ENCODE measurements at regions not wholly inside any gene's neighbourhood (a gene's known extent, or its start where the extent isn't known, plus 50 kb on each side); places are given as distances from the start of the nearest gene placed in this dataset.
"Not testable (repeated sequence)": the region's sequence is repeated elsewhere in the genome, so short reads cannot be mapped to it uniquely, and the experiment has no call there.

- FAIRE-seq: no peak
Observed at GRCh38 chr3:106413683-106414082, 544.9 kb upstream of the CBLB start.

GRCh38 chr3:106420628-106421027 lies 551.8 kb upstream of the CBLB start:
- no peak for FAIRE-seq

DNA sequence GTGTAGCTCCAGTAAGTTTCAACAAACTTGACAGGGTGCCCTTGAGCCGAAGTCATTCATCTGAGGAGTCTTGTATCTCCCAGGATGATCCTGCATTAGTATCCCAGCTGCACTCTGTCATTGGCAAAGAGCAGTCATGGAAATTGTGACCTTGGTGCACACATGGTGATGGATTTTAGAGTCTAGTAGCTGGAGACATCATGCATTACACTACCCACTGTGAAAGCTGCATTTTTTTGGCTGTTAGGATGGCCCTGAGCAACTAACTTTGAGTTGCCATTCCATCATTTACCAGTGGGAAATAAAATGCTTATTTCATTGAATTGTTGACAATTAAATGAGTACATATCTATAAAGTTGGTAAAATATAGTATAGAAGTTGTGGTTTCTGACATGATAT lies 552.6 kb upstream of the CBLB start:
- FAIRE-seq: no peak

- FAIRE-seq: no peak
Observed at GRCh38 chr3:106421909-106422308, 553.1 kb upstream of the CBLB start.

DNA sequence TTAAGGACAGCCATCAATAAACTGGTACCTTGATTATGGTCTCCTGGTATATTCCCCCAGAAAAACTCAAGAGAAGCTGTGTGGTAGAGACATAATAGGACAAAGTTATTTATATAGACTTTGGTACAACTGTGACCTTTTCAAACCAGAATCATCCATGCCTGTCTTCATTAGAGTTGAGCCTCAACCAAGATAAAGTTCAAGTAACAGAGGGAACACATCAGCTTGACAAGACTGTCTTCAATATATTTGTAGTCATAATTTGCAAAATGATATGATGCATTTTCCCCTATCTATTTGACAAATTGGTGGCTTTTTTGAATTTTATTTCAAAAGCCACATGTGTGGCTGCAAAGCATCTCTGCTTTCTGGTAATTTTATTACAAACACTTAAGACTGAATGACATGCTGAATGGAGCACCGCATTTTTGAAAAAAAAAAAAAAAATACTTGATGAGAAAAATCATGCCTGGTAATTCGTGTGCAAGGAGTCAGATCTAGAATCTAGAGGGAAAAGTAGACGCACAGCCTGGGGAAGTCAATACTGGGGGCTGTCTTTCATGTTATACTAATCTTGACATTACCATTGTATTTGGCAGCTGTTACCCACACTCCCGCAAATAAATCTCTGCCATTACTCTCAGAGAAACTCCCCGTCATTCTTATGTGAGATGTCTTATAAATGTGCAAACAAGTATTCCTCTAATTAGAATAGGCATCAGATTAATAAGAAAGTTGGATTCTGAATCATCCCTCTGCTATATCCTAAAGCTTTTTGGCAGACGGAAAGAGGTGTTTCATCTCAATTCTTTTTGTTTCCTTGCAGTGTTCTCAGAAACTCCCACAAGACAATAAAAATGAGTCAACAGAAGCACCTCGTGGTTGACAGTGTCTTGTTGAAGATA lies 554.8 kb upstream of the CBLB start:
- no peak for FAIRE-seq

GRCh38 chr3:106425026-106425425 lies 556.2 kb upstream of the CBLB start:
- peak; percentile 72 for FAIRE-seq

DNA sequence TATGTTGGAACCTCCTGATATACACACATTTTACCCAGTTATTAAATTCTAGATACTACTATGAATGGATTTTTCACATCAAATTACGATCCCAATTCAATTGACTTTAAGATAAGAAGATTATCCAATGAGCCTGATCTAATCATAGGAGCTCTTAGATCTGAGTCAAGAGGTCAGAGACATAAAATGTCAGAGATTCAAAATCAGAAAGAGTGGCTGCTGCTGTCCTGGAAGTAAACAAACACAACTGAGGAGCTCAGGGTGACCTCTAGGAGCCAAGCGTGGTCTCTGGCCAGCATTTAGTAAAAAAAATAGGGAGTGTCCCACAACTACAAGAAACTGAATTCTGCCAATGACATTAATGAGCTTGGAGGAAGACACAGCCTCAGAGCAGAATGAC lies 557.1 kb upstream of the CBLB start:
- no peak for FAIRE-seq

- FAIRE-seq: no peak
Observed at GRCh38 chr3:106428565-106428994, 559.8 kb upstream of the CBLB start.

DNA sequence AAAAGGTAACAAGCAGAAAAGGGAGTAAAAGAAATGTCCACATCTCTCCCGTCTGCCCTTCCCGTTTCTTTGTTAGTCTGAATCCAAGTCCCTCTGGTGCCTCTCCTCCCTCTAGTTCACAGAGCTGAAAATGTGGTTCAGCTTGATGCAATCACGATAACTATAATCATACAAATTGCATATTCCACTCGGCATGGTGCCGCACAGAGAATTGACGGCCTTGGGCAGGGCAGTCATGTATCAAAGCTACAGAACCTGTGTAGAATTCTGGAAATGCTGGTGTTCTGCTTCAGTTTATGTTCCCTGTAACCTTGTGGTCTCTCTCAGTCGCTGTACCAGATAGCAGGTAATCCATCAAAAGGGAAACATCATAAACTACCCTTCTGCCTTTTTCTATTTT lies 562.9 kb upstream of the CBLB start:
- no peak for FAIRE-seq

- FAIRE-seq: no peak
Observed at GRCh38 chr3:106435899-106436453, 567.2 kb upstream of the CBLB start.

DNA sequence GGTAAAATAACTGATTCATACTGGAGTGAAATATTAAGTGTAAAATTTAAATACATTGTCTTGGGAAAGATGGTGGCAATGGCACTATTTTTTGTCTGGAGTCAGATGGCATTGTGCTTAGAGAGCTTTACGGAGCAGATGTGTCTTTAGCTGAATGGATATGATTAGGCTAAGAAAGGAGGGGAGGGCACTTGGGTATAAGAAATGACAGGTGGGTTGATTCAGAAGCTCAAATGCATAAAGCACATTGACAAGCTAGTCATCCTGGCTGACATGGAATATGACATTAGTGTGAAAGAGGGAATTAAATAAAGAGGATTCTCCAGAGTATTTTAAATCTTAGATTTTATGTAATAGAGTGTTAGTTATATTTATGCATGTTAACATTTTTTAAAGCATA lies 570.1 kb upstream of the CBLB start:
- FAIRE-seq: no peak

DNA sequence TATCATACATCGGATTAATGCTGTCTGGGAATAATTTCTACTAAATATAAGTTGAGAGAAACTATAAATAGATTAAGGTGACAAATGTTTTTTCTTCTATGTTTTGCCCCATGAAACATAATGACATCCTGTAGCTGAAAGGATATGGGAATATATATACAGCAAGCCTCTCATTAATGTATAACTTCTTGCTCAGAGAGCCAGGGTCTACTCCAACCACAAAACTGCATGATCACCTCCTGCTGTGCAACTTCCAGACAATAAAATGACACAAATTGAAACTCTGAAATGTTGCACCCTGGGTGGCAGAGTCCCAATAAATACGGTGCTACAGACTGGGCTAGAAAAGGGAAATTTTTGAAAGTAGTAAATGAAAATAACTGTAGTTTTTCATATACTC lies 571.9 kb upstream of the CBLB start:
- FAIRE-seq: no peak

DNA sequence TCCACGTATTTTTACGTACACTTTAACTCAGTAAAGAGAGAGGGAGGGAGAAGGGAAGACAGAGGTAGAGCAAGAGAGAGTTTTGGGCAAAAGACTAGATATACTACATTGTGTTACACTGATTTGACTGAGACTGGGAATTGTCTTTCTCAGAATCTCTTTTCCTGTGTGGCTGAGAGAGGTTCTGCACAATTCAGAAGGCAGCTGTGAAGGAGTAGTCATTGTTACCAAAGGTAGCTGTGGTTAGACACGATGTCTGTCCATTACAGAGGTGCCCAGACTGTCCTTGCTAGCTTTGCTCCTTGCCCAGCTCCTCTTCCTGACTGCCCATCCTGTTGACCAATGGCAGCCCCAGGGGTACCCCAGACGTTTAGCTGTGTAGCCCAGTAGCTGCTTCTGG lies 577.5 kb upstream of the CBLB start:
- no peak for FAIRE-seq

GRCh38 chr3:106447723-106448301 lies 579.0 kb upstream of the CBLB start:
- peak; percentile 90 for FAIRE-seq

GRCh38 chr3:106448372-106448966 lies 579.7 kb upstream of the CBLB start:
- FAIRE-seq: not testable (repeated sequence)

DNA sequence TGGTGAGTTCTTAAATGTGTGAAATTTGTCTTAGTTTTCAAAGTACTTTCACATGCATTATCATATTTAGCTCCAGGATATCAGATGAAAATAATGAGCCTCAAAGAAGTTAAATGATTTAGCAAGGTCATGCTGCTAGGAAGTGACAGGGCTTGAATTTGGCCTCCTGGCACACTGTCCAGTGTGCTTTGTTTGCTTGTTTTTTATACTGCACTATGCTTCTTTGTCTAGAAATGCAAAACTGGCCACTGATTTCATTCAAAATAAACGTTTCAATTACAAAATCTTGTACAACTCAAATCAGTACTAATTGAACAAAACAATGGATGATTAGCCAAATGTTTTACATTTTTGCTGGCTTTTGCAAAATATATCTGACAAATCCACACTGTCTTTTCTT lies 583.3 kb upstream of the CBLB start:
- no peak for FAIRE-seq

DNA sequence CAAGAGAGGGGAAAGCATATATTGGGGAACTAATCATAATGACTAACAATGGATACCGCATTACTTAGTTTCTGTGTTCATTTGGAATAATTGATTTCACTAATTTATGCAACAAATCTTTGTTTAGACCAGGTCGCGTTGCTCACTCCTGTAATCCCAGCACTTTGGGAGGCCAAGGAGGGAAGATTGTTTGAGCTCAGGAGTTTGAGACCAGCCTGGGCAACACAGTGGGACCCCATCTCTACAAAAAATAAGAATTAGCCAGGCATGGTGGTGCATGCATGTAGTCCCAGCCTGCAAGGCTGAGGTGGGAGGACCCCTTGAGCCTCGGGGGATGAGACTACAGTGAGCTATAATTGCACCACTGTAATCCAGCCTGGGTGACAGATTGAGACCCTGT lies 585.7 kb upstream of the CBLB start:
- FAIRE-seq: no peak

- no peak for FAIRE-seq
Observed at GRCh38 chr3:106457281-106458180, 588.7 kb upstream of the CBLB start.

- no peak for FAIRE-seq
Observed at GRCh38 chr3:106458952-106459351, 590.1 kb upstream of the CBLB start.

DNA sequence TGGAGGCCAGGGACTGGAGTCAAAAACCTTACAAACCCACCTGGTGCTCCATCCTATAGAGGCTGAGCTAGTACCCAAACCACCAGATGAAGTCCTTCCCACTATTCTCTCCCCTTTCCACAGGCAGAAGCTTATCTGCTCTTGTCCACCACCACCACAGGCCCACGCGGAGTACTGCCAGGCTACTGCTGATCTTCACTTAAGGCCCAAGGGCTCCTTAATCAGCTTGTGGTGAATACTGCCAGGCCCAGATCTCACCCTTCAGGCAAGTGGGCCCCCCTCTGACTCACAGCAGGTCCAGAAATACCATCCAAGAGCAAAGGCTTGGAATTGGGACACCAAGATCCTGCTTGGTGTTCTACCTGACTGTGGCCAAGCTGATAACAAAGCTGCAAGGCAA lies 598.1 kb upstream of the CBLB start:
- FAIRE-seq: no peak

GRCh38 chr3:106473576-106474475 lies 605.0 kb upstream of the CBLB start:
- no peak for FAIRE-seq

DNA sequence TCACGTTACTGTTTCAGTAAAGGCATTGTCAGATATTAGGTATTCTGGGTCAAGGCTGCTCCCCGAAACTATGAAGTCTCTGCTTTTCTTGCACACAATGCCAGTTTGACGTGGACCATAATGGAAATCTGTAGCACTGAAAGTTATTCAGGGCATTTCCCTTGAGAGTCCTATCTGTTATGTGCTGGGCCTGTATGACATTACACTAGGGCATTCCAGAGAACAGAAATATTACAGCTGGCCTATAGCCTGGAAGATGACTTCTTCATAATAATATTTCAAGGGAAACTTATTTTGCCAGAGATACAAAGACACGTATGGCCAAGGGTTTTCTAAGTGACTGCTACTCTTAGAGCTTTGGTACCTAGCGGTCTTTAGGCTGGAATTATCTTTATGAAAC lies 613.6 kb upstream of the CBLB start:
- FAIRE-seq: no peak

Measured in endometrium (tissue), 2 donors.